HG03571 (cell line): ENCODE measurements at regions not wholly inside any gene's neighbourhood (a gene's known extent, or its start where the extent isn't known, plus 50 kb on each side); places are given as distances from the start of the nearest gene placed in this dataset.
"Not testable (repeated sequence)": the region's sequence is repeated elsewhere in the genome, so short reads cannot be mapped to it uniquely, and the experiment has no call there.

ENCODE experiments used
- ATAC-seq: cut with Tn5 transposase; IDR thresholded peaks from one replicate; pipeline ENCODE4 v1.9.1; 2021; ENCODE audit not compliant: unreplicated experiment

GRCh38 chr2:16415861-16416260 lies 249.8 kb downstream of the CYRIA start:
- not testable (repeated sequence) for ATAC-seq

DNA sequence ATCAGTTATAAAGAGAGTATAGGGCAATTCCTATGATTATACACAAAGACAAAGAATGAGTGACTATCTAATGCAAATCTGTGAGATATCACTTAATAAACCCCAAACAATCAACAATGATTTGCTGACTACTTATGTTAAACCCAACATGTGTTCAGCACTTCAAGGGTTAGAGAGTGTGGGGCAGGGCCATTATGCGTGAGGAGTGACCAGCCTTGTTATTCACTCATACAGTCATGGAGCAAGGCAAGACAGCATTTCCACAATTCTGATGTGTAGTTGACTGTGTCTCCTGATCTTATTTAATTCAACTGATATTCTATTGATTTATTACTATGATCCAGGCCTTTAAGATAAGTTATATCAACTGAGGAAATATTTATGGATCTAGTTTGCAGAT lies 251.7 kb downstream of the CYRIA start:
- ATAC-seq, result no peak

GRCh38 chr2:16413285-16413684 lies 252.3 kb downstream of the CYRIA start:
- ATAC-seq, result no peak

DNA sequence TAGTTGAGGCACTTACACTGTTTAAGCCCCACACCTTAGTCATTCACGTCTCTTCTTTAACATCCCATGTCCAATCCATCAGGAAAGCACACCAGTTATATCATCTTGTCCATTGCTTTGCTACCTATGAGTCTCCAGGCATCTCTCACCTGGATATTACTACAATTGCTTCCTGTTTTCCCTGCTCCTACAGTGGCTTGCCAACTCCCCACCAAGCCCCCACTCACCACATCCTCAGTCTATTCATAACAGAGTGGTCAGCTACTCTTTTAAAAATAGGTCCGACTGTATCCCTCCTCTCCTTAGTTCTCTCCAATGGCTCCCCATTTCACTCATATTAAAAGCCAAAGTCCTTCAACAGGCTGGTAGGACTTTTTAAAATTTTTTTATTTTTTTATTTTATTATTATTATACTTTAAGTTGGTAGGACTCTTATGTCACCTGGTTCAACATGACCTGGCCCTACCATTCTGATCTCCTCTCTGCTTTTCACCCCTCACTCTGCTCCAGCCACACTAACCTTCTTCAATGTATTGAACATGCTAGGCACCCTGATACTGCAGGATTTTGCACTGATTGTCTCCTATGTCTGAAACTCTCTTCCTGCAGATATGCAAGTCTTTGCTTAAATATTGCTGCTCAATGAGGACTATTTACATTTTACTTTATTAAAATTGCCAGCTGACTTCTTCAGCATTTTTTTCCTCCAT lies 253.2 kb downstream of the CYRIA start:
- ATAC-seq, result no peak

DNA sequence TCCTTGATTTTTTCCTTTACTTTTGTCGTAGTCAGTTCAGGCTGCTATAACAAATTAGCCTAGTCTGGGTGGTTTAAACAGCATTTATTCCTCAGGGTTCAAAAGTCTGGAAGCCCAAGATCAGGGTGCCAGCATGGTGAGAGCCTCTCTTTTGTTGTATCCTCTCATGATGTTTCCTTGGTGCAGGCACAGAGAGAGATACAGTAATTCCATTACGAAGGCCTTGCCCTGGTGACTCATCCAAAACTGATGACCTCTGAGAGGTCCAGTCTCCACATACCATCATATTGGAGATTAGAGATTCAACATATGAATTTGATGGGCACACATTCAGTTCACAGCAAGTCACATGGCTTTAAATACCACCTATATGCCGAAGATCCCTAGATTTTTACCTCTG lies 253.8 kb downstream of the CYRIA start:
- no peak for ATAC-seq

- ATAC-seq, result no peak
These were observed 255.8 kb downstream of the CYRIA start for GRCh38 chr2:16409849-16410248.

DNA sequence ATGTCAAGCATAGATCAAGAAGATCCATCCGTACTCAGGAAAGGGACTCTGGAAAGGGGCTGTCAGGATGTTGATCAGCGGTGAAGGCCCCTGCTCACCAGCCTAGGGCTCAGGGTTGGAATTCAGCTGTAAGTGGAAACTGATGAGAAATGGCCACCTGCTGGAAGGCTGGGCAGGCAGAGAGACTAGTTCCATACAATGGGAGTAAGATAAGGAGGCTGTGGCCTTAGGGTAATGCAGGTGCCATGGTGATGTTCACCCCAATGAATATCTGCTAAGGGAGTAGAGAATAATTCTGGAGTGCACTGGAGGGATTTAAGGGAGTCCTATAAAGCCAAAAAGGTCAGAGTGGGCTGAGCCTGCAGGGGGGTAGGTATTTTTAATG lies 256.6 kb downstream of the CYRIA start:
- ATAC-seq, result no peak

GRCh38 chr2:16408331-16409005 lies 257.2 kb downstream of the CYRIA start:
- ATAC-seq, result no peak

DNA sequence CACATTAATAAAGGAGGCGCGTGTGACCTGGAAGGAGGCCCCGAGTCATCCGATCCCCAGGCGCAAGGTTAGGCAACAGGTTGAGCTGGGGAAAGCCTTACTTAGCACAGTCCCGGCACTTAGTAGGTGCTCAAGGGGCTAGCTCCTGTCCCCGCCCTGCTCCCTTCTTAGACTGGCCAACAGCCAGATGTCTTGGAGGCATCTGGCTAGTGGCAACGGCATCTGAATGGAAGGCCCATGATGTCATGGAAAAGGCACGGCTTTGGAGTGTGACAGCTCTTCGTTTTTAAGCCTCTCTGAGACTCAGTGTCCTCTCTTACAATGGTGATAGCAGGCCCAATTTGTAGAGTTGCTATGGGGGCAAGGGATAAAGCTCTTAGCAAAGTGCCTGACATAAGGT lies 258.3 kb downstream of the CYRIA start:
- no peak for ATAC-seq

- no peak for ATAC-seq
These were observed 258.9 kb downstream of the CYRIA start for GRCh38 chr2:16406496-16407289.

- no peak for ATAC-seq
These were observed 260.1 kb downstream of the CYRIA start for GRCh38 chr2:16405551-16405950.

- ATAC-seq, result no peak
These were observed 260.9 kb downstream of the CYRIA start for GRCh38 chr2:16404551-16405300.

GRCh38 chr2:16404146-16404545 lies 261.5 kb downstream of the CYRIA start:
- no peak for ATAC-seq

- no peak for ATAC-seq
These were observed 262.7 kb downstream of the CYRIA start for GRCh38 chr2:16402891-16403290.

DNA sequence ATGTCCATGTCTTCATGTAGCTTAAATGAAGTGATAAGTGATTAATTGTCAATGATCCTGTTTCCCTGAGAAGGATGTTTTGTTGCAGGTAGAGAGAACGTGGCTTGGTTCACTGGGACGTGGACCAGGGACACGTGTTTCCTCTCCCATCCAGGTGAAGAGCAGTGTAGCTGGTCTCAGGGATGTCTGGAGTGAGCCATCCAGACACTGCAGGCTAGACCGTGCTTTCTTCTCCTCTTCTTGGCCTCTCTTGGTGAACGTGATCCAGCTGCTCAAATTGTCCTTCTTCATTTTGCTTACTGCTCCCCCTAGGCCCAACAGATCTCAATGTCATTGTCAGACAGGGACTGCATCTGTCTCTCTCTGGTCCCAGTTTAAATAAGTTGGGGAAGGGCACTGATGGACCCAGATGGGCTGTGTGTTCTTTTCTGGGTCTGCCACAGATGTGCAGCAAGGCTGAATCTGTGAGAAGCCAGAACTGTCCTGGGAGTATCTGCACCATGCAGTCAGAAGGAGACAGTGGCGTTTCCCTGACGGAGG lies 263.8 kb downstream of the CYRIA start:
- no peak for ATAC-seq

DNA sequence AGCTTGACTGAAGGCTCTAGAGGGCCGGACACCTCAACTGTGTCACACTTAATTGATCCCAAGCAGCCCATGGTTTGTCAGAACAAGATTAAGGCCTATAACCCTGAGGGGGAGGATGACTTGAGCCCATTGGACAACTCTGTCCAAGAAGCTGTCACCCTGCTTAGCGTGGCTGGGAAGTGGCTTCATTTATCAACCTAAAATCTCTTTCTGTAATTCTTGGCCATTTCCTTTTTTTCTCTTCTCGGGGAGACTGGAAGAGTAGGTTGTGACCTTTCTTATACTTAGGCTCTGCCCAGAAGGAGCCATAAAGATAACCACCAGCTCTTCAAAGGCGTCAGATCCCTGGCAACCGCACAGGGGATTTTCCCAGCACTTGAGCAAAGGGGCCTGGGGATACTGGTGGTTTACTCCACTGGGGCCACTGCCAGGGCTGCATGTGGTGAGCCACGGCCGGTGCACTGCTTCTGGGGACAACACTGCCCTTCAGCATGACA lies 265.5 kb downstream of the CYRIA start:
- no peak for ATAC-seq

GRCh38 chr2:16398486-16399043 lies 267.1 kb downstream of the CYRIA start:
- ATAC-seq, result no peak

GRCh38 chr2:16397681-16398475 lies 267.8 kb downstream of the CYRIA start:
- no peak for ATAC-seq

GRCh38 chr2:16396986-16397385 lies 268.6 kb downstream of the CYRIA start:
- no peak for ATAC-seq

DNA sequence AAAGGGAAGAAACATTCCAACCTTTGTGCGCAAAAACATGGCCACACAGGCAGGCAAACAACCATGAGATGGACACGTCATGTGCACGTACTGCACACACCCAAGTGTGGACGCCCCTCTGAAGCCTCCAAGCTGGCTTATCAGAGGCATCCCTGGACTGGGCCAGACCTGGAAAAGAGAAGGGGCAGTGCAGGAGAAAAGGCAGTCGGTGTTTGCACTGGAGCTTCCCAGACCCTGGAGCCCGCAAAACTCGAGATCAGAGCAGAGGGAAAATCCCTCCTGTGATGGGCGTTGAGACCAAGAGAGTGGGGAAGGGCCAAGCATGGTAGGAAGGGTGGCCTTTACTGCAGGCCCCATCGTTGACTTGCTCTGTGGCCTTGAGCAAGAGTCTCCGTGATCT lies 269.5 kb downstream of the CYRIA start:
- no peak for ATAC-seq
